WTC11 (cell line): ENCODE measurements at regions not wholly inside any gene's neighbourhood (a gene's known extent, or its start where the extent isn't known, plus 50 kb on each side); places are given as distances from the start of the nearest gene placed in this dataset.

ENCODE experiments used
- ATAC-seq: fragments of 200-7000 bp; cut with Tn5 transposase; 2 replicates; pipeline ENCODE4 v1.10.0; 2021; ENCODE audit warnings: mild to moderate bottlenecking, moderate library complexity
- CTCF ChIA-PET: fragments of 300-600 bp; sonication (Branson Sonifier 250); formaldehyde crosslinking; loops from one replicate; lab custom pipeline; 2021; ENCODE audit warnings: antibody characterized with exemption; lab: Charles Lee
- POLR2A ChIA-PET: fragments of 350-600 bp; sonication (Branson Sonifier 250); formaldehyde crosslinking; loops from one replicate; lab custom pipeline; 2021; ENCODE audit warnings: antibody characterized with exemption; lab: Charles Lee
- DNase-seq: peaks from one replicate; pipeline ENCODE4 v3.0.0; 2021; ENCODE audit warnings: low spot score
- H3K27ac Mint-ChIP-seq: 2 replicates; pipeline ENCODE4 v1.8.0; 2021; ENCODE audit warnings: mixed read lengths
- H3K27me3 Mint-ChIP-seq: 2 replicates; pipeline ENCODE4 v1.8.0; 2021; ENCODE audit warnings: low read depth, mild to moderate bottlenecking, moderate library complexity, mixed read lengths
- H3K36me3 Mint-ChIP-seq: 2 replicates; pipeline ENCODE4 v1.8.0; 2021; ENCODE audit warnings: mixed read lengths
- H3K4me1 Mint-ChIP-seq: 2 replicates; pipeline ENCODE4 v1.8.0; 2022; ENCODE audit warnings: mixed read lengths
- H3K4me3 Mint-ChIP-seq: 2 replicates; pipeline ENCODE4 v1.8.0; 2021; ENCODE audit warnings: mild to moderate bottlenecking, moderate library complexity, mixed read lengths
- H3K9me3 Mint-ChIP-seq: 2 replicates; pipeline ENCODE4 v1.8.0; 2021; ENCODE audit warnings: mixed read lengths
- AFF4 ChIP-seq: sonication (generic); formaldehyde crosslinking; IDR thresholded peaks from 2 replicates; pipeline ENCODE4 v1.8.1; 2023; ENCODE audit warnings: mild to moderate bottlenecking, missing genetic modification reagents, borderline replicate concordance
- ATF2 ChIP-seq: sonication (generic); formaldehyde crosslinking; IDR thresholded peaks from 2 replicates; pipeline ENCODE4 v1.8.1; 2022; ENCODE audit warnings: low read depth, missing genetic modification reagents, borderline replicate concordance
- ATF3 ChIP-seq: sonication (generic); formaldehyde crosslinking; conservative IDR thresholded peaks from 2 replicates; pipeline ENCODE4 v1.8.1; 2022; ENCODE audit warnings: mild to moderate bottlenecking, missing genetic modification reagents
- CTCF ChIP-seq: fragments of 200-600 bp; IDR thresholded peaks from 2 replicates; pipeline ENCODE4 v1.8.0; 2022; ENCODE audit warnings: antibody characterized with exemption
- GABPB1 ChIP-seq: sonication (generic); formaldehyde crosslinking; IDR thresholded peaks from 2 replicates; pipeline ENCODE4 v1.8.1; 2023; ENCODE audit warnings: mild to moderate bottlenecking, missing genetic modification reagents
- IRF1 ChIP-seq: sonication (generic); formaldehyde crosslinking; IDR thresholded peaks from 2 replicates; pipeline ENCODE4 v1.8.0; 2023; ENCODE audit warnings: missing genetic modification reagents
- MAX ChIP-seq: sonication (generic); formaldehyde crosslinking; IDR thresholded peaks from 2 replicates; pipeline ENCODE4 v1.8.0; 2022; ENCODE audit warnings: mild to moderate bottlenecking, missing genetic modification reagents
- MLX ChIP-seq: sonication (generic); formaldehyde crosslinking; IDR thresholded peaks from 2 replicates; pipeline ENCODE4 v1.8.1; 2023; ENCODE audit warnings: mild to moderate bottlenecking, missing genetic modification reagents, moderate library complexity
- NFYB ChIP-seq: sonication (generic); formaldehyde crosslinking; conservative IDR thresholded peaks from 2 replicates; pipeline ENCODE4 v1.8.0; 2022; ENCODE audit warnings: low read depth, missing genetic modification reagents
- NR2C2 ChIP-seq: sonication (generic); formaldehyde crosslinking; IDR thresholded peaks from 2 replicates; pipeline ENCODE4 v1.8.0; 2022; ENCODE audit warnings: mild to moderate bottlenecking, missing genetic modification reagents
- STAT6 ChIP-seq: sonication (generic); formaldehyde crosslinking; conservative IDR thresholded peaks from 2 replicates; pipeline ENCODE4 v1.8.1; 2023; ENCODE audit warnings: mild to moderate bottlenecking, low read depth, missing genetic modification reagents, moderate library complexity
- TCF7 ChIP-seq: sonication (generic); formaldehyde crosslinking; IDR thresholded peaks from 2 replicates; pipeline ENCODE4 v1.8.0; 2022; ENCODE audit warnings: mild to moderate bottlenecking, low read depth, missing genetic modification reagents, moderate library complexity
- ZNF219 ChIP-seq: sonication (generic); formaldehyde crosslinking; IDR thresholded peaks from 2 replicates; pipeline ENCODE4 v1.8.0; 2023; ENCODE audit warnings: missing genetic modification reagents, mild to moderate bottlenecking, borderline replicate concordance
- ZNF263 ChIP-seq: sonication (generic); formaldehyde crosslinking; IDR thresholded peaks from 2 replicates; pipeline ENCODE4 v1.8.1; 2022; ENCODE audit warnings: low read depth, mild to moderate bottlenecking, moderate library complexity, missing genetic modification reagents
- ZNF281 ChIP-seq: sonication (generic); formaldehyde crosslinking; IDR thresholded peaks from 2 replicates; pipeline ENCODE4 v1.8.0; 2023; ENCODE audit warnings: mild to moderate bottlenecking, missing genetic modification reagents
- ZSCAN18 ChIP-seq: fragments of 250-450 bp; sonication (Bioruptor Pico); IDR thresholded peaks from 2 replicates; pipeline ENCODE4 v2.1.2; 2022; ENCODE audit warnings: mild to moderate bottlenecking, moderate library complexity

- H3K4me3 Mint-ChIP-seq: no peak overlapping the region
- ChIA-PET POLR2A (no interaction called here), CTCF (no interaction called here)
- no peaks in the 10 kb centered on the region for H3K9me3 Mint-ChIP-seq
- H3K27me3 Mint-ChIP-seq: no peaks in the 10 kb centered on the region
- DNase-seq (no peak), ATAC-seq (no peak)
- H3K4me1 Mint-ChIP-seq: no peaks in the 10 kb centered on the region
- no peak overlapping the region for H3K27ac Mint-ChIP-seq
- H3K36me3 Mint-ChIP-seq: no peaks in the 10 kb centered on the region
- TF ChIP-seq AFF4 (no peak), MAX (CRISPR knock-in tag) (no peak), NFYB (CRISPR knock-in tag) (no peak), NR2C2 (CRISPR knock-in tag) (no peak), MLX (CRISPR knock-in tag) (no peak), STAT6 (no peak), ZSCAN18 (CRISPR knock-in tag) (no peak), ZNF219 (no peak), ZNF263 (no peak), IRF1 (CRISPR knock-in tag) (no peak), ATF3 (CRISPR knock-in tag) (no peak), TCF7 (no peak), GABPB1 (CRISPR knock-in tag) (no peak), ATF2 (no peak), ZNF281 (CRISPR knock-in tag) (no peak), CTCF (no peak)
Observed at GRCh38 chr12:77553976-77554619, 276.6 kb upstream of the NAV3 start.
